HG02642 (cell line): ENCODE measurements at regions not wholly inside any gene's neighbourhood (a gene's known extent, or its start where the extent isn't known, plus 50 kb on each side); places are given as distances from the start of the nearest gene placed in this dataset.
"Not testable (repeated sequence)": the region's sequence is repeated elsewhere in the genome, so short reads cannot be mapped to it uniquely, and the experiment has no call there.

ENCODE experiments used
- ATAC-seq: cut with Tn5 transposase; IDR thresholded peaks from one replicate; pipeline ENCODE4 v1.9.1; 2021; ENCODE audit warnings: mild to moderate bottlenecking; ENCODE audit not compliant: unreplicated experiment, poor library complexity

GRCh38 chrX:113212052-113212451 lies 371.4 kb upstream of the AMOT start:
- no peak for ATAC-seq

GRCh38 chrX:113202601-113203000 lies 362.0 kb upstream of the AMOT start:
- no peak for ATAC-seq

GRCh38 chrX:113195949-113196348 lies 355.3 kb upstream of the AMOT start:
- ATAC-seq = no peak

- ATAC-seq = no peak
Measured at GRCh38 chrX:113192418-113192817, 351.8 kb upstream of the AMOT start.

- no peak for ATAC-seq
Measured at GRCh38 chrX:113157496-113157895, 316.9 kb upstream of the AMOT start.

GRCh38 chrX:113154315-113154714 lies 313.7 kb upstream of the AMOT start:
- not testable (repeated sequence) for ATAC-seq

GRCh38 chrX:113136836-113137235 lies 296.2 kb upstream of the AMOT start:
- no peak for ATAC-seq

- no peak for ATAC-seq
Measured at GRCh38 chrX:113133316-113133715, 292.7 kb upstream of the AMOT start.

GRCh38 chrX:113124693-113125092 lies 284.1 kb upstream of the AMOT start:
- no peak for ATAC-seq

GRCh38 chrX:113075521-113075920 lies 234.9 kb upstream of the AMOT start:
- no peak for ATAC-seq

- ATAC-seq = no peak
Measured at GRCh38 chrX:113059714-113060113, 219.1 kb upstream of the AMOT start.

GRCh38 chrX:113058634-113059033 lies 218.0 kb upstream of the AMOT start:
- ATAC-seq = no peak

GRCh38 chrX:113048896-113049295 lies 208.3 kb upstream of the AMOT start:
- no peak for ATAC-seq

GRCh38 chrX:113048480-113048879 lies 207.8 kb upstream of the AMOT start:
- ATAC-seq = no peak

- ATAC-seq = no peak
Measured at GRCh38 chrX:113033966-113034680, 193.5 kb upstream of the AMOT start.

- ATAC-seq = no peak
Measured at GRCh38 chrX:113019958-113020357, 179.3 kb upstream of the AMOT start.

GRCh38 chrX:113009837-113010236 lies 169.2 kb upstream of the AMOT start:
- no peak for ATAC-seq

- no peak for ATAC-seq
Measured at GRCh38 chrX:113009029-113009428, 168.4 kb upstream of the AMOT start.

GRCh38 chrX:113001836-113002235 lies 161.2 kb upstream of the AMOT start:
- ATAC-seq = no peak

- no peak for ATAC-seq
Measured at GRCh38 chrX:112997991-112998390, 157.4 kb upstream of the AMOT start.

GRCh38 chrX:112991801-112992200 lies 151.2 kb upstream of the AMOT start:
- ATAC-seq = no peak

- no peak for ATAC-seq
Measured at GRCh38 chrX:112979879-112980278, 139.2 kb upstream of the AMOT start.
